Neural cell (in vitro differentiated cells): ENCODE measurements at regions not wholly inside any gene's neighbourhood (a gene's known extent, or its start where the extent isn't known, plus 50 kb on each side); places are given as distances from the start of the nearest gene placed in this dataset.

Experiments
- CTCF ChIP-seq: fragments of 450-650 bp; IDR thresholded peaks from 2 replicates; pipeline ENCODE4 v1.5.1; 2014; ENCODE audit warnings: antibody characterized with exemption, mild to moderate bottlenecking, moderate library complexity; ENCODE audit not compliant: poor library complexity, severe bottlenecking
- EP300 ChIP-seq: fragments of 450-650 bp; conservative IDR thresholded peaks from 2 replicates; pipeline ENCODE4 v1.6.1; 2014; ENCODE audit warnings: antibody characterized with exemption, mild to moderate bottlenecking, moderate library complexity; ENCODE audit not compliant: poor library complexity, severe bottlenecking
- EZH2 ChIP-seq: fragments of 200-600, 300-800 bp; shearing (Covaris generic), sonication (generic); IDR thresholded peaks from 2 replicates; pipeline ENCODE4 v1.6.1; 2014; ENCODE audit warnings: antibody characterized with exemption, low read length, borderline replicate concordance, mild to moderate bottlenecking; ENCODE audit not compliant: insufficient read depth, poor library complexity, severe bottlenecking
- MXI1 ChIP-seq: fragments of 450-650 bp; conservative IDR thresholded peaks from 2 replicates; pipeline ENCODE4 v1.6.1; 2014; ENCODE audit warnings: antibody characterized with exemption, mild to moderate bottlenecking; ENCODE audit not compliant: poor library complexity, severe bottlenecking
- RAD21 ChIP-seq: fragments of 450-650 bp; conservative IDR thresholded peaks from 2 replicates; pipeline ENCODE4 v1.6.1; 2014; ENCODE audit warnings: antibody characterized with exemption, mild to moderate bottlenecking, moderate library complexity
- REST ChIP-seq: IDR thresholded peaks from 2 replicates; pipeline ENCODE4 v1.6.1; 2012; ENCODE audit warnings: borderline replicate concordance
- SMC3 ChIP-seq: fragments of 450-650 bp; conservative IDR thresholded peaks from 2 replicates; pipeline ENCODE4 v1.6.1; 2014; ENCODE audit warnings: antibody characterized with exemption, mild to moderate bottlenecking, moderate library complexity; ENCODE audit not compliant: poor library complexity
- TAF1 ChIP-seq: IDR thresholded peaks from 2 replicates; pipeline ENCODE4 v1.6.1; 2012; ENCODE audit warnings: low read depth

GRCh38 chr18:1599196-1599595 is 694.5 kb downstream of the ADCYAP1 start:
- no peak for TF ChIP-seq CTCF
- TF ChIP-seq EZH2 = no peak
- TF ChIP-seq EP300 = no peak
- TF ChIP-seq SMC3 = no peak
- no peak for TF ChIP-seq RAD21
- TF ChIP-seq TAF1 = no peak
- no peak for TF ChIP-seq MXI1
- TF ChIP-seq REST = no peak
